Karpas-422 (cell line): ENCODE measurements at regions not wholly inside any gene's neighbourhood (a gene's known extent, or its start where the extent isn't known, plus 50 kb on each side); places are given as distances from the start of the nearest gene placed in this dataset.
"Not testable (repeated sequence)": the region's sequence is repeated elsewhere in the genome, so short reads cannot be mapped to it uniquely, and the experiment has no call there.

Experiments used
- DNase-seq: peaks from one replicate; pipeline ENCODE4 v3.0.0-alpha.2; 2015
- H2AFZ ChIP-seq: fragments of 200-600 bp; sonication (generic); 2 replicates; pipeline ENCODE4 v1.6.1; 2014; ENCODE audit warnings: antibody characterized with exemption, low read length, mixed read lengths
- H3K27ac ChIP-seq: fragments of 200-600 bp; sonication (generic); 2 replicates; pipeline ENCODE4 v1.5.1; 2014; ENCODE audit warnings: mild to moderate bottlenecking, low read length, moderate library complexity
- H3K27me3 ChIP-seq: fragments of 200-600 bp; sonication (generic); 2 replicates; pipeline ENCODE4 v1.6.1; 2014; ENCODE audit warnings: low read length, mixed read lengths
- H3K36me3 ChIP-seq: fragments of 200-600 bp; sonication (generic); 2 replicates; pipeline ENCODE4 v1.6.1; 2014; ENCODE audit warnings: low read length, mixed read lengths; ENCODE audit not compliant: insufficient read depth
- H3K4me1 ChIP-seq: fragments of 200-600 bp; sonication (generic); 2 replicates; pipeline ENCODE4 v1.6.1; 2014; ENCODE audit warnings: mild to moderate bottlenecking, low read length, mixed read lengths
- H3K4me2 ChIP-seq: fragments of 200-600 bp; sonication (generic); 2 replicates; pipeline ENCODE4 v1.6.1; 2014; ENCODE audit warnings: low read length, low read depth, mild to moderate bottlenecking; ENCODE audit not compliant: poor library complexity, severe bottlenecking
- H3K4me3 ChIP-seq: fragments of 200-600 bp; sonication (generic); 2 replicates; pipeline ENCODE4 v1.5.1; 2014; ENCODE audit warnings: mild to moderate bottlenecking, antibody characterized with exemption, low read length, mixed read lengths
- H3K79me2 ChIP-seq: fragments of 200-600 bp; sonication (generic); 2 replicates; pipeline ENCODE4 v1.6.1; 2014; ENCODE audit warnings: mild to moderate bottlenecking, low read length, mixed read lengths
- H3K9ac ChIP-seq: fragments of 200-600 bp; sonication (generic); 2 replicates; pipeline ENCODE4 v1.6.0; 2014; ENCODE audit warnings: low read length
- H3K9me2 ChIP-seq: fragments of 200-600 bp; sonication (generic), shearing (Covaris generic); replicated peaks from 2 replicates; pipeline ENCODE4 v1.6.0; 2014; ENCODE audit warnings: mild to moderate bottlenecking, low read length, moderate library complexity; ENCODE audit not compliant: insufficient read depth
- H3K9me3 ChIP-seq: fragments of 300-700, 200-600 bp; sonication (generic); 2 replicates; pipeline ENCODE4 v1.6.1; 2014; ENCODE audit warnings: low read length, mixed read lengths
- H4K20me1 ChIP-seq: fragments of 200-600 bp; sonication (generic); 2 replicates; pipeline ENCODE4 v1.6.1; 2014; ENCODE audit warnings: mild to moderate bottlenecking, antibody characterized with exemption, low read length, low read depth; ENCODE audit not compliant: insufficient read depth

- H3K36me3 ChIP-seq: no peaks in the 10 kb centered on the region
- H2AFZ ChIP-seq: no peak overlapping the region
- H3K4me3 ChIP-seq: no peak overlapping the region
- no peaks in the 10 kb centered on the region for H3K27me3 ChIP-seq
- no peaks in the 10 kb centered on the region for H3K4me1 ChIP-seq
- H3K9me2 ChIP-seq: no peaks in the 10 kb centered on the region
- no peaks in the 10 kb centered on the region for H3K79me2 ChIP-seq
- DNase-seq: no peak
- H3K27ac ChIP-seq: no peak overlapping the region
- no peak overlapping the region for H3K4me2 ChIP-seq
- no peaks in the 10 kb centered on the region for H3K9me3 ChIP-seq
- H4K20me1 ChIP-seq: no peaks in the 10 kb centered on the region
- no peak overlapping the region for H3K9ac ChIP-seq
These were observed 75.5 kb upstream of the RBM19 start for GRCh38 chr12:114041590-114041989.

DNA sequence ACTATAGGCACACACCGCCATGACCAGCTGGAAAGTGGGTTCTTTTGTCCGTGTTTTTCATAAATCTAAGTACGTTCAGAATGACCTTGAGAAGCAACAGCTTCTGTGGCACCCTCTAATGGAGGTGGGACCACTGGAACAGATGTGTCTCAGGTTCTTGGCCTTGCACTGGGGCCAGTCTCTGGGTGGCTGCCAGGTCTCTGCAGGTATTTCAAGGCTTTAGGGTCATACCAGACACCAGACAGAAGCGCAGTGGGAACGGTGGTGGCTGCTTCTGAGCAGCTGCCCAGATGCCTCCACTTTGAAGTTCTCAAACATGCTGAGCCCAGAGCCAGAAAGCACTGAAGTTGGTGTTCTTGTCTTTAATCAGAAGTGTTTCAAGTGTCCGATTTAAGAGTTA is 75.0 kb upstream of the RBM19 start:
- Histone ChIP-seq H3K9me3 (no peaks in the 10 kb centered on the region), H3K4me1 (no peaks in the 10 kb centered on the region), H3K27me3 (no peaks in the 10 kb centered on the region), H3K79me2 (no peaks in the 10 kb centered on the region), H3K36me3 (no peaks in the 10 kb centered on the region), H4K20me1 (no peaks in the 10 kb centered on the region), H3K27ac (no peak overlapping the region), H3K9ac (no peak overlapping the region), H3K4me2 (no peak overlapping the region), H3K4me3 (no peak overlapping the region), H3K9me2 (no peaks in the 10 kb centered on the region), H2AFZ (no peak overlapping the region)
- no peak for DNase-seq

- H4K20me1 ChIP-seq: no peaks in the 10 kb centered on the region
- no peaks in the 10 kb centered on the region for H3K9me2 ChIP-seq
- H3K9ac ChIP-seq: no peak overlapping the region
- H3K27me3 ChIP-seq: no peaks in the 10 kb centered on the region
- H3K36me3 ChIP-seq: no peaks in the 10 kb centered on the region
- H3K4me1 ChIP-seq: no peaks in the 10 kb centered on the region
- no peaks in the 10 kb centered on the region for H3K9me3 ChIP-seq
- H3K4me2 ChIP-seq: no peak overlapping the region
- no peak overlapping the region for H3K4me3 ChIP-seq
- DNase-seq: no peak
- no peaks in the 10 kb centered on the region for H3K79me2 ChIP-seq
- H3K27ac ChIP-seq: no peak overlapping the region
- H2AFZ ChIP-seq: no peak overlapping the region
These were observed 72.8 kb upstream of the RBM19 start for GRCh38 chr12:114038962-114039361.

DNA sequence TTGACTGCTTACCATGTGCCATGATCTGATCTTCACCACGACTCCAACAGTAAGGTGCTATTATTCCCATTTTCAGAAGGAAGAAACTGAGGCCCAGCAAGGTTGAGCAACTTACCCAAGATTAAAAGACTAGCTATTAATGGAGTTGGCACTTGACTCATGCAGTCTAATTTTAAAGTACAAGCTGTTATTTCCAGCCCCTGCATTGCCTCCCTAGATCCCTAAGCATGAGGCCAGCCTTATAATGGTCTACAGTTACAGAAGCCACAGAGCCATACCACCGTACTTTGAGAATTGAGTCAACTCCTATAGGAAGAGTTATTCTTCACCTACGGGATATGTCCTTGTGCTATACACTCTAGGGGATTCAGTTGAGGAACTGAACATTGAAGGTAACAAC is 66.7 kb upstream of the RBM19 start:
- no peaks in the 10 kb centered on the region for H3K79me2 ChIP-seq
- H3K4me1 ChIP-seq: no peaks in the 10 kb centered on the region
- H3K9me3 ChIP-seq: no peaks in the 10 kb centered on the region

DNA sequence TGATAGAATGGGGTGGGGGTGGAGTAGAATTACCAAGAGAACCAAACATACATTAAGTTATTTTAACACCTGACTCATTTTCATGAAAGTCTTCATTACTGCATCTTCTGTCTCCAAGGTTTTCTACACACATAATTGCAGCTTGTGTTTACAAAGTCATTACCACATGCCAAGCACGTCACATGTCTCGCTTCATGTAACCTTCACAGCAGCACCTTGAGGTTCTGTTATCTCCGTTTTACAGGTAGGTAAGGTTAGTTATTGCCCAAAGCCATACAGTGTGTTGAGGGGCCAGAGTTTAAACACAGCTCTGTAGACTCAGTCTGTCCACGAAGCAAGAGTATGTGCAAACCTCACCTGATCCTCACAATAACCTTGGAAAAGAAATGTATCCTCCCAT is 64.3 kb upstream of the RBM19 start:
- H3K4me3 ChIP-seq: no peak overlapping the region
- H3K79me2 ChIP-seq: no peaks in the 10 kb centered on the region
- peaks cover 3% of the 10 kb centered on the region; the same call in 1 of the 2 replicates for H3K9me3 ChIP-seq
- H4K20me1 ChIP-seq: no peaks in the 10 kb centered on the region
- H3K9me2 ChIP-seq: no peaks in the 10 kb centered on the region
- no peaks in the 10 kb centered on the region for H3K27me3 ChIP-seq
- no peak overlapping the region for H3K27ac ChIP-seq
- H3K4me2 ChIP-seq: no peak overlapping the region
- no peaks in the 10 kb centered on the region for H3K36me3 ChIP-seq
- no peaks in the 10 kb centered on the region for H3K4me1 ChIP-seq
- H3K9ac ChIP-seq: no peak overlapping the region
- H2AFZ ChIP-seq: no peak overlapping the region
- no peak for DNase-seq

More for the DNA sequence above, 66.7 kb upstream of the RBM19 start:
- DNase-seq: no peak
- Histone ChIP-seq H4K20me1 (no peaks in the 10 kb centered on the region), H3K9me2 (no peaks in the 10 kb centered on the region), H3K9ac (no peak overlapping the region), H3K27ac (no peak overlapping the region), H3K4me2 (no peak overlapping the region), H2AFZ (no peak overlapping the region), H3K36me3 (no peaks in the 10 kb centered on the region), H3K4me3 (no peak overlapping the region), H3K27me3 (no peaks in the 10 kb centered on the region)

- H3K79me2 ChIP-seq: no peaks in the 10 kb centered on the region
- no peaks in the 10 kb centered on the region for H4K20me1 ChIP-seq
- no peak overlapping the region for H3K27ac ChIP-seq
- H3K4me3 ChIP-seq: no peak overlapping the region
- peaks cover 3% of the 10 kb centered on the region; the same call in 1 of the 2 replicates for H3K9me3 ChIP-seq
- no peaks in the 10 kb centered on the region for H3K27me3 ChIP-seq
- no peak for DNase-seq
- no peaks in the 10 kb centered on the region for H3K36me3 ChIP-seq
- H3K4me1 ChIP-seq: no peaks in the 10 kb centered on the region
- no peak overlapping the region for H3K4me2 ChIP-seq
- no peak overlapping the region for H3K9ac ChIP-seq
- no peaks in the 10 kb centered on the region for H3K9me2 ChIP-seq
- H2AFZ ChIP-seq: no peak overlapping the region
These were observed 60.7 kb upstream of the RBM19 start for GRCh38 chr12:114026805-114027204.

- Histone ChIP-seq H2AFZ (no peak overlapping the region), H4K20me1 (no peaks in the 10 kb centered on the region), H3K4me1 (no peaks in the 10 kb centered on the region), H3K27ac (no peak overlapping the region), H3K36me3 (no peaks in the 10 kb centered on the region), H3K27me3 (no peaks in the 10 kb centered on the region), H3K4me3 (no peak overlapping the region), H3K4me2 (no peak overlapping the region), H3K9ac (no peak overlapping the region), H3K79me2 (no peaks in the 10 kb centered on the region), H3K9me2 (no peaks in the 10 kb centered on the region), H3K9me3 (peaks cover 3% of the 10 kb centered on the region; the same call in 1 of the 2 replicates)
- DNase-seq: no peak
These were observed 59.8 kb upstream of the RBM19 start for GRCh38 chr12:114025935-114026334.

DNA sequence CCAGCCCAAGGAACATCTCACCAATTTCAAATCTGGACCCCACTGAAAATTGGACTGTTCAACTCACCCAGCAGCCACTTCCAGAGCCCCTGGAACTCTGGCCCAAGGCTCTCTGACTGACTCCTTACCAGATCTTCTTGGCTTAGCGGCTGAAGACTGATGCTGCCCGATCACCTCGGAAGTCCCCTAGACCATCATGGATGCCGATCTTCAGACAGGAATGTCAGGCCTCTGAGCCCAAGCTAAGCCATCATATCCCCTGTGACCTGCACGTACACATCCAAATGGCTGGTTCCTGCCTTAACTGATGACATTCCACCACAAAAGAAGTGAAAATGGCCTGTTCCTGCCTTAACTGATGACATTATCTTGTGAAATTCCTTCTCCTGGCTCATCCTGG is 56.0 kb upstream of the RBM19 start:
- H3K36me3 ChIP-seq, H3K4me1 ChIP-seq, H3K9ac ChIP-seq, H3K4me2 ChIP-seq, H3K27me3 ChIP-seq, H3K27ac ChIP-seq, H3K9me2 ChIP-seq, H3K79me2 ChIP-seq, H2AFZ ChIP-seq, DNase-seq, H4K20me1 ChIP-seq, H3K4me3 ChIP-seq, H3K9me3 ChIP-seq: not testable (repeated sequence)

DNA sequence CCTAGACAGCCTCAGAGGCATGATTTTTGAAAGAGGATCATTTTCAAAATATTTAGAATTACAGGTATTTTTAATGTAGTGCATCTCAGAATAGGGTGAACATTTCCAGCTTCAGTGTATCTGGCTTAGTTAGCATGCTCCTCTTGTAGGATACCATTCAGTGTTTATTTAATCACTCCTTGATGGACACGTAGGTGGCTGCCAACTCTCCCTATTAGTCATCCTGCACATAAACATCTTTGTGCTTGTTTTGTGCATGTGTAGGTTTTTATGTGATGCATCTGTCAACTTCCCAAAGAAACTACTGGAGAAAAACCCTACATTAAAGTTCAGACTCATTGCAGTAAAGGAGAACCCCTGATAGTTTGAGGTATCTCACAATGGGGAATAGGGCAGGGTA is 52.5 kb upstream of the RBM19 start:
- Histone ChIP-seq H3K9me3 (no peaks in the 10 kb centered on the region), H2AFZ (no peak overlapping the region), H3K4me2 (no peak overlapping the region), H3K27ac (no peak overlapping the region), H3K4me3 (no peak overlapping the region), H3K9me2 (no peaks in the 10 kb centered on the region), H3K36me3 (no peaks in the 10 kb centered on the region), H3K27me3 (no peaks in the 10 kb centered on the region), H3K79me2 (no peaks in the 10 kb centered on the region), H3K4me1 (no peaks in the 10 kb centered on the region), H4K20me1 (no peaks in the 10 kb centered on the region), H3K9ac (no peak overlapping the region)
- no peak for DNase-seq
